SU-DHL-6 (cell line): ENCODE measurements at regions not wholly inside any gene's neighbourhood (a gene's known extent, or its start where the extent isn't known, plus 50 kb on each side); places are given as distances from the start of the nearest gene placed in this dataset.

Experiments used
- H2AFZ ChIP-seq: fragments of 200-600 bp; sonication (generic); 2 replicates; pipeline ENCODE4 v1.6.1; 2014; ENCODE audit warnings: low read depth, mild to moderate bottlenecking, moderate library complexity, mixed read lengths, antibody characterized with exemption, low read length; ENCODE audit not compliant: severe bottlenecking
- H3F3A ChIP-seq: fragments of 200-600 bp; shearing (Covaris generic); 2 replicates; pipeline ENCODE4 v1.6.0; 2016; ENCODE audit warnings: antibody characterized with exemption, mild to moderate bottlenecking; ENCODE audit not compliant: insufficient read depth
- H3K27ac ChIP-seq: fragments of 200-600 bp; sonication (generic); 2 replicates; pipeline ENCODE4 v1.5.1; 2016; ENCODE audit warnings: low read depth, mild to moderate bottlenecking, low read length, moderate library complexity, mixed read lengths
- H3K27me3 ChIP-seq: fragments of 200-600 bp; sonication (generic), shearing (Covaris generic); 2 replicates; pipeline ENCODE4 v1.6.0; 2014; ENCODE audit warnings: mild to moderate bottlenecking, low read length
- H3K36me3 ChIP-seq: fragments of 200-600 bp; sonication (generic); 2 replicates; pipeline ENCODE4 v1.6.1; 2014; ENCODE audit warnings: mild to moderate bottlenecking, low read length, mixed read lengths
- H3K4me2 ChIP-seq: fragments of 300-600, 200-600 bp; shearing (Covaris generic), sonication (generic); 2 replicates; pipeline ENCODE4 v1.6.0; 2014; ENCODE audit warnings: low read length, low read depth, mild to moderate bottlenecking; ENCODE audit not compliant: poor library complexity, severe bottlenecking
- H3K4me3 ChIP-seq: fragments of 200-600 bp; sonication (generic); 2 replicates; pipeline ENCODE4 v1.5.1; 2014; ENCODE audit warnings: antibody characterized with exemption, low read length, mild to moderate bottlenecking, mixed read lengths; ENCODE audit not compliant: insufficient read depth, poor library complexity, severe bottlenecking
- H3K79me2 ChIP-seq: fragments of 200-600 bp; sonication (generic); 2 replicates; pipeline ENCODE4 v1.6.1; 2014; ENCODE audit warnings: mild to moderate bottlenecking, low read length, moderate library complexity; ENCODE audit not compliant: insufficient read depth
- H3K9ac ChIP-seq: fragments of 200-600 bp; sonication (generic); 2 replicates; pipeline ENCODE4 v1.7.0; 2014; ENCODE audit warnings: mild to moderate bottlenecking, low read length
- H3K9me2 ChIP-seq: fragments of 200-600 bp; sonication (generic); replicated peaks from 2 replicates; pipeline ENCODE4 v1.6.1; 2014; ENCODE audit warnings: low read length; ENCODE audit not compliant: insufficient read depth
- H3K9me3 ChIP-seq: fragments of 200-600 bp; sonication (generic); 2 replicates; pipeline ENCODE4 v1.6.1; 2014; ENCODE audit warnings: low read length, mixed read lengths; ENCODE audit not compliant: insufficient read depth
- H4K20me1 ChIP-seq: fragments of 200-600 bp; sonication (generic); 2 replicates; pipeline ENCODE4 v1.6.1; 2014; ENCODE audit warnings: low read depth, mild to moderate bottlenecking, antibody characterized with exemption, low read length, moderate library complexity, mixed read lengths
- EZH2phosphoT487 ChIP-seq: fragments of 200-600 bp; sonication (generic), shearing (Covaris generic); conservative IDR thresholded peaks from 2 replicates; pipeline ENCODE4 v1.6.1; 2018; ENCODE audit warnings: mild to moderate bottlenecking, antibody characterized with exemption, low read length, moderate library complexity, mixed read lengths
- TF ChIP-seq, protein P1 (sequence below): fragments of 200-600 bp; sonication (generic); IDR thresholded peaks from one replicate; pipeline ENCODE4 v1.5.1; 2017; ENCODE audit warnings: antibody characterized with exemption, mild to moderate bottlenecking, low read length, moderate library complexity; ENCODE audit not compliant: insufficient read depth, poor library complexity, severe bottlenecking

DNA sequence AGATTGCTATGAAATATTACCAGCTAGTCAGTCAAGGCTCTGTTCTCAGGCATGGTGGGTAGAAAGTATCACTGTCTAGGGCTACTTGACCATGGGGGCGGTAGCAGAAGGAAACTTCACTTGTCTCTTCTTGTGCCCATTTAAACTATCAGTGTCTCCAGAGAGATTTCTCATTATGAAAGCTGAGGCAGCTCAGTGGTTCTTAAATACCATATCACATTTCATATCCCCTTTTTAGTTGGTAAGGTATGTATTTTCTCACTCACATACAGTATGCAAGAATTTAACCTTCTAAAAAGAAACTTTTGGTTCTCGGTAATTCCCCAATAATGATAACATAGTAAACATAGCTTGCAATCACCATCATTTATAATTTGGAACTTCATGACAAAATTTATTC lies 1180.0 kb upstream of the TENM4 start:
- Histone ChIP-seq H3K36me3 (no peaks in the 10 kb centered on the region), H3K4me3 (no peak overlapping the region), H3K27me3 (no peaks in the 10 kb centered on the region), H3K79me2 (no peaks in the 10 kb centered on the region), H3K9ac (no peak overlapping the region), H3K9me2 (no peaks in the 10 kb centered on the region), H3K4me2 (no peak overlapping the region), H4K20me1 (no peaks in the 10 kb centered on the region), H2AFZ (no peak overlapping the region), H3K9me3 (no peaks in the 10 kb centered on the region), H3F3A (no peaks in the 10 kb centered on the region), H3K27ac (no peak overlapping the region)
- TF ChIP-seq EZH2phosphoT487, result no peak

DNA sequence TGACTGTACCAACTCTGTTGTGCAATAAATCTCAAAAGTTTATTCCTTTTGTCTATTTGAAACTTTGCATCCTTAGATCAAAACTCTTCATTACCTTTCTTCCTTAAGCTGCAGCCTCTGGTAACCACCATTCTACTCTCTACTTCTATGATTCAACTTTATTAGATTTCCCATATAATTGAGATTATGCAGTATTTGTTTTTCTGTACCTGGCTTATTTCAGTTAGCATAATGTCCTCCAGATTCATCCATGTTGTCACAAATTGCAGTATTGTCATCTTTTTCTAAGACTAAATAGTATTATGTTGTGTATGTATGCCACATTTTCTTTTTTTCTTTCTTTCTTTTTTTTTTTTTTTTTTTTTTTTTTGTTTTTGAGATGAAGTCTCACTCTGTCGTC lies 1176.3 kb upstream of the TENM4 start:
- no peaks in the 10 kb centered on the region for H3K79me2 ChIP-seq
- no peak overlapping the region for H3K4me2 ChIP-seq
- no peaks in the 10 kb centered on the region for H3K9me3 ChIP-seq
- no peak overlapping the region for H3K4me3 ChIP-seq
- H3K27ac ChIP-seq, result no peak overlapping the region
- H2AFZ ChIP-seq, result no peak overlapping the region
- no peak overlapping the region for H3K9ac ChIP-seq
- no peaks in the 10 kb centered on the region for H3K27me3 ChIP-seq
- no peak for TF ChIP-seq EZH2phosphoT487
- TF ChIP-seq, protein P1, sequence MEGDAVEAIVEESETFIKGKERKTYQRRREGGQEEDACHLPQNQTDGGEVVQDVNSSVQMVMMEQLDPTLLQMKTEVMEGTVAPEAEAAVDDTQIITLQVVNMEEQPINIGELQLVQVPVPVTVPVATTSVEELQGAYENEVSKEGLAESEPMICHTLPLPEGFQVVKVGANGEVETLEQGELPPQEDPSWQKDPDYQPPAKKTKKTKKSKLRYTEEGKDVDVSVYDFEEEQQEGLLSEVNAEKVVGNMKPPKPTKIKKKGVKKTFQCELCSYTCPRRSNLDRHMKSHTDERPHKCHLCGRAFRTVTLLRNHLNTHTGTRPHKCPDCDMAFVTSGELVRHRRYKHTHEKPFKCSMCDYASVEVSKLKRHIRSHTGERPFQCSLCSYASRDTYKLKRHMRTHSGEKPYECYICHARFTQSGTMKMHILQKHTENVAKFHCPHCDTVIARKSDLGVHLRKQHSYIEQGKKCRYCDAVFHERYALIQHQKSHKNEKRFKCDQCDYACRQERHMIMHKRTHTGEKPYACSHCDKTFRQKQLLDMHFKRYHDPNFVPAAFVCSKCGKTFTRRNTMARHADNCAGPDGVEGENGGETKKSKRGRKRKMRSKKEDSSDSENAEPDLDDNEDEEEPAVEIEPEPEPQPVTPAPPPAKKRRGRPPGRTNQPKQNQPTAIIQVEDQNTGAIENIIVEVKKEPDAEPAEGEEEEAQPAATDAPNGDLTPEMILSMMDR, result no peak
- H3K9me2 ChIP-seq, result no peaks in the 10 kb centered on the region
- H3F3A ChIP-seq, result no peaks in the 10 kb centered on the region
- no peaks in the 10 kb centered on the region for H4K20me1 ChIP-seq
- no peaks in the 10 kb centered on the region for H3K36me3 ChIP-seq

DNA sequence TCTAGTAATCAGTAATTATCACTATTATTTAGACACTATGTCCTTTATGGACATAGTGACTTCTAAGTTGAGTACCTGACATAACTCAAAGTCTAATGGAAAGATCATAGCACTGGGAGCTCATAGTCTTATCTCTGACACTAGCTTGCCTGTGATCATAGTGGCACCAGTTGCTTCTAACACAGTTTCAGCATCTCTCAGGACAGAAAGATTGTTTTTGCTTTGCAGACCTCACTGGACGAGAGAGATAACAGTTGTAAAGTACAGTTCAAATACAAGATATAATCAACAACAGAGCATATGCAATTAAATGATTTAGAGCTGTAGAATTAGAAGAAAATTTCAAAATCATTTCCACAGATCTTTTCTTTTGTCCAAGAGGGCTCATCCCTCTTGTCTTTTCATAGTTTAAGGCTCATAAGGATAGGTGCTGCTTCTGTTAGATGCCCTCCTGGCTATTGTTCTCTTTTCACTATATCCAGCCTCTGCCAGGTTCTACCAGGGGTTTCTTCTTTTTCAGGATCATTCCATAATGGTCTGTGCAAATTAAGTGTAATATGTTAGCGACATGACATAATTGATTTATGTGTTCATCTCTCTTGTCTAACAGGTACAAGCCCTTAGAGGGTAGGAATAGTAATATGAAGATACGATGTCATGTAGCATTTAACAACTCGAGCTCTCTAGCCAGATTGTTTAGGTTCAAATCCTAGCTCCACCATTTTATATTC lies 1175.4 kb upstream of the TENM4 start:
- no peak for TF ChIP-seq EZH2phosphoT487
- TF ChIP-seq, protein P1, result no peak
- Histone ChIP-seq H2AFZ (no peak overlapping the region), H3F3A (no peaks in the 10 kb centered on the region), H3K27ac (no peak overlapping the region), H3K79me2 (no peaks in the 10 kb centered on the region), H3K9ac (no peak overlapping the region), H3K36me3 (no peaks in the 10 kb centered on the region), H3K27me3 (no peaks in the 10 kb centered on the region), H3K9me3 (no peaks in the 10 kb centered on the region), H4K20me1 (no peaks in the 10 kb centered on the region), H3K9me2 (no peaks in the 10 kb centered on the region), H3K4me2 (no peak overlapping the region), H3K4me3 (no peak overlapping the region)

DNA sequence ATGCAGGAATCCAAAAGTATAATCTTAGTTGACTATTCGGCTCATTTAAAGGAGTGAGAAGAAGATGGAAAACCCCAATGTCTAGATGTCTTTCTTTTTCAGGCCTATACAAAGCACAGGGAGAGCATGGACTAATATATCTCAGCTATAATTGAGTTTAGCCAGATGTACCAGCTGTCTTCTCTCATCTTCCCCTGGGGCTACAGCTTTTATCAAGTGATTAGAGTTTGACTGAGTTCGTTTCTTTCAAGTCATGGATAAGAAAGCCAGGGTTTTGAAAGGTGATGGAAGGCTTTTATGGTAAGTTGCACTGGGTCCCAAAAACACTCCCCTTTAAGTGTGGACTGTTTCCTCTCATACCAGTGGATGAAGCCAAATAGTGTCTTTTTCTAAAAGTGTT lies 1172.8 kb upstream of the TENM4 start:
- Histone ChIP-seq H4K20me1 (no peaks in the 10 kb centered on the region), H3K4me2 (no peak overlapping the region), H2AFZ (no peak overlapping the region), H3K9ac (no peak overlapping the region), H3K79me2 (no peaks in the 10 kb centered on the region), H3K27ac (no peak overlapping the region), H3K27me3 (no peaks in the 10 kb centered on the region), H3K9me3 (no peaks in the 10 kb centered on the region), H3K4me3 (no peak overlapping the region), H3K36me3 (no peaks in the 10 kb centered on the region), H3F3A (no peaks in the 10 kb centered on the region), H3K9me2 (no peaks in the 10 kb centered on the region)
- TF ChIP-seq, protein P1, result no peak
- TF ChIP-seq EZH2phosphoT487, result no peak
